COR-L47 (cell line): ENCODE measurements at regions not wholly inside any gene's neighbourhood (a gene's known extent, or its start where the extent isn't known, plus 50 kb on each side); places are given as distances from the start of the nearest gene placed in this dataset.

Source experiments
- DNase-seq: peaks from one replicate; lab custom pipeline; 2025; lab: John Stamatoyannopoulos, UW

- DNase-seq: no peak
Observed at GRCh38 chr6:37556881-37557644, 57.4 kb upstream of the CCDC167 start.

GRCh38 chr6:37555040-37555781, 55.5 kb upstream of the CCDC167 start:
- no peak for DNase-seq

- no peak for DNase-seq
Observed at GRCh38 chr6:37554480-37554819, 54.8 kb upstream of the CCDC167 start.

GRCh38 chr6:37552267-37552666, 52.6 kb upstream of the CCDC167 start:
- DNase-seq: no peak

GRCh38 chr6:37551867-37552266, 52.2 kb upstream of the CCDC167 start:
- DNase-seq: no peak

- DNase-seq: no peak
Observed at GRCh38 chr6:37551446-37551845, 51.8 kb upstream of the CCDC167 start.

- DNase-seq: no peak
Observed at GRCh38 chr6:37551002-37551401, 51.3 kb upstream of the CCDC167 start.

GRCh38 chr6:37550191-37550831, 50.6 kb upstream of the CCDC167 start:
- DNase-seq: no peak

- no peak for DNase-seq
Observed at GRCh38 chr6:37549558-37549957, 49.9 kb upstream of the CCDC167 start.
